MM.1S (cell line): ENCODE measurements at regions not wholly inside any gene's neighbourhood (a gene's known extent, or its start where the extent isn't known, plus 50 kb on each side); places are given as distances from the start of the nearest gene placed in this dataset.

Experiments used
- CTCF ChIP-seq: fragments of 300-600 bp; sonication (generic); IDR thresholded peaks from 2 replicates; pipeline ENCODE4 v1.5.1; 2016; ENCODE audit warnings: antibody characterized with exemption, low read length, mixed read lengths
- EZH2phosphoT487 ChIP-seq: fragments of 300-600 bp; sonication (generic); IDR thresholded peaks from 2 replicates; pipeline ENCODE4 v1.6.1; 2018; ENCODE audit warnings: antibody characterized with exemption, low read length

- TF ChIP-seq CTCF (no peak), EZH2phosphoT487 (no peak)
These were observed 68.7 kb upstream of the TEX13D start for GRCh38 chrX:124263743-124264142.
